ENCODE measurements at regions not wholly inside any gene's neighbourhood (a gene's known extent, or its start where the extent isn't known, plus 50 kb on each side); places are given as distances from the start of the nearest gene placed in this dataset.

GRCh38 chr17:34776456-34777443, 184.5 kb downstream of the CCT6B start:
- no peak for DNase-seq (ENCODE audit: low spot score)

- DNase-seq (ENCODE audit: low spot score) = no peak
Measured at GRCh38 chr17:34773036-34773435, 188.2 kb downstream of the CCT6B start.

- DNase-seq (ENCODE audit: low spot score) = no peak
Measured at GRCh38 chr17:34771891-34772290, 189.4 kb downstream of the CCT6B start.

GRCh38 chr17:34770586-34770985, 190.7 kb downstream of the CCT6B start:
- DNase-seq (ENCODE audit: low spot score) = no peak

GRCh38 chr17:34769899-34770298, 190.5 kb downstream of the TMEM132E start:
- no peak for DNase-seq (ENCODE audit: low spot score)

- no peak for DNase-seq (ENCODE audit: low spot score)
Measured at GRCh38 chr17:34769049-34769448, 189.7 kb downstream of the TMEM132E start.

GRCh38 chr17:34765291-34765690, 185.9 kb downstream of the TMEM132E start:
- no peak for DNase-seq (ENCODE audit: low spot score)

GRCh38 chr17:34764716-34765115, 185.3 kb downstream of the TMEM132E start:
- DNase-seq (ENCODE audit: low spot score) = no peak

GRCh38 chr17:34763728-34764665, 184.6 kb downstream of the TMEM132E start:
- no peak for DNase-seq (ENCODE audit: low spot score)

- no peak for DNase-seq (ENCODE audit: low spot score)
Measured at GRCh38 chr17:34762078-34762477, 182.7 kb downstream of the TMEM132E start.

GRCh38 chr17:34761646-34762045, 182.3 kb downstream of the TMEM132E start:
- DNase-seq (ENCODE audit: low spot score) = no peak

- no peak for DNase-seq (ENCODE audit: low spot score)
Measured at GRCh38 chr17:34760931-34761495, 181.6 kb downstream of the TMEM132E start.

GRCh38 chr17:34758718-34759117, 179.3 kb downstream of the TMEM132E start:
- DNase-seq (ENCODE audit: low spot score) = no peak

- DNase-seq (ENCODE audit: low spot score) = no peak
Measured at GRCh38 chr17:34758316-34758715, 178.9 kb downstream of the TMEM132E start.

- no peak for DNase-seq (ENCODE audit: low spot score)
Measured at GRCh38 chr17:34757611-34758010, 178.2 kb downstream of the TMEM132E start.

- no peak for DNase-seq (ENCODE audit: low spot score)
Measured at GRCh38 chr17:34757106-34757505, 177.7 kb downstream of the TMEM132E start.

GRCh38 chr17:34756637-34757021, 177.2 kb downstream of the TMEM132E start:
- no peak for DNase-seq (ENCODE audit: low spot score)

- DNase-seq (ENCODE audit: low spot score) = no peak
Measured at GRCh38 chr17:34755981-34756636, 176.7 kb downstream of the TMEM132E start.

- no peak for DNase-seq (ENCODE audit: low spot score)
Measured at GRCh38 chr17:34755371-34755770, 176.0 kb downstream of the TMEM132E start.

- DNase-seq (ENCODE audit: low spot score) = no peak
Measured at GRCh38 chr17:34750004-34750403, 170.6 kb downstream of the TMEM132E start.

GRCh38 chr17:34741967-34742366, 162.6 kb downstream of the TMEM132E start:
- DNase-seq (ENCODE audit: low spot score) = no peak

Measured in AG08395 (cell line).